ENCODE measurements at regions not wholly inside any gene's neighbourhood (a gene's known extent, or its start where the extent isn't known, plus 50 kb on each side); places are given as distances from the start of the nearest gene placed in this dataset.
"Not testable (repeated sequence)": the region's sequence is repeated elsewhere in the genome, so short reads cannot be mapped to it uniquely, and the experiment has no call there.

DNA sequence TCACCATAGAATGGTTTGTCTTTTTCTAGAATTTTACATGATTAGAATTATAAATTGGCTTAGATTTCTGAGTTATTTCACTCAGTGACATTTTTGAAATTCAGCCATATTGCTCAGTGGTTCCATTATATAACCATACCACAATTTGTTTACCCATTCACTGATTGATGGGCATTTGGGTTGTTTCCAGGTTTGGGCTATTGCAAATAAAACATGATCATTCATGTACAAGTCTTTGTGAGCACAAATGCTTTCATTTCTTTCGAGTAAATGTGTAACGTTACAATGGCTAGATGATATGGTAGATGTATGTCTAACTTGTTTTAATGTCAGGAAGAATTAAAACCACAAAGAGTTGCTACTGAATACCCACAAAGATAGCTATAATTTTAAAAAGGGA is 279.9 kb upstream of the TARS1 start:
- DNase-seq, result no peak

DNA sequence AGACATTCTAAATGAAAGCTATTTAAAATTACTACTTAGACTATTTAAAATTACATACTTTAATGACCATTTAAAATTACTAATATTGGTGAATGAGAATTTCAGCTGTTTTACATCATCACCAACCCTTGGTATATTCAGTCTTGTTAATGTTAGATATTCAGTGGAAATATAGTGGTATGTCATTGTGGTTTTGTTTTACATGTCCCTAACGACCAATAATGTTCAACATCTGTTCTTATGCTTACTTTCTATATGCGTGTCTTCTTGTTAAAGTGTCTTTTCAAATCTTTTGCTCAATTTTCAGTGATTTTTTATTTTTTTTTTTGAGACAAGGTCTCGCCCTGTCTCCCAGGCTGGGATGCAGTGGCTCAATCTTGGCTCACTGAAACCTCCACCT is 279.3 kb upstream of the TARS1 start:
- no peak for DNase-seq

DNA sequence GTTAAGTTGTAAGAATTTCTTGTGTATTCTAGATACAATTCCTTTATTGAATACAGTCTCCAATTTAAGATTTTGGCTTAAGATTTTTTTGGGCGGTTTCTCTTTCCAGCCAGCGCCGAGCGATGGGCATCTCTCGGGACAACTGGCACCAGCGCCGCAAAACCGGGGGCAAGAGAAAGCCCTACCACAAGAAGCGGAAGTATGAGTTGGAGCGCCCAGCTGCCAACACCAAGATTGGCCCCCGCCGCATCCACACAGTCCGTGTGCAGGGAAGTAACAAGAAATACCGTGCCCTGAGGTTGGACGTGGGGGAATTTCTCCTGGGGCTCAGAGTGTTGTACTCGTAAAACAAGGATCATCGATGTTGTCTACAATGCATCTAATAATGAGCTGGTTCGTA is 278.7 kb upstream of the TARS1 start:
- no peak for DNase-seq

DNA sequence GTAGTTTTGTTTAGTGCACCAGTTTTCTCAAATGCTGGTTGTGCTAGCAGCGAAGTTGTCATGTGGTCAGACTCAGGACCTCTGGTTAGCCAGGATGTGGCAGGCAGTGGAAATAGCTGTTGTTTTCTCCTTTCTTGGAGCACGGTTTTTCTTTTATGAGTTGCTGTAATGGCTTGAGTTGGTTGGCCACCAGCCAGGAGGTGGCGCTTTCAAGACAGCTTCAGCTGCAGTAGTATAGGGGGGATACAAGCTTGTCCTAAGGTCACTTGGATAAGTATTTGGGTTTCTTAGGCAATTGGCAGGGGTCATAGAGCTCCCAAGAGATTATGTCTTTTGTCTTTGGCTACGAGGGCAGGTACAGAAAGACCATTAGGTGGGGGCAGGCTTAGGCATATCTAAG is 274.2 kb upstream of the TARS1 start:
- DNase-seq, result no peak

DNA sequence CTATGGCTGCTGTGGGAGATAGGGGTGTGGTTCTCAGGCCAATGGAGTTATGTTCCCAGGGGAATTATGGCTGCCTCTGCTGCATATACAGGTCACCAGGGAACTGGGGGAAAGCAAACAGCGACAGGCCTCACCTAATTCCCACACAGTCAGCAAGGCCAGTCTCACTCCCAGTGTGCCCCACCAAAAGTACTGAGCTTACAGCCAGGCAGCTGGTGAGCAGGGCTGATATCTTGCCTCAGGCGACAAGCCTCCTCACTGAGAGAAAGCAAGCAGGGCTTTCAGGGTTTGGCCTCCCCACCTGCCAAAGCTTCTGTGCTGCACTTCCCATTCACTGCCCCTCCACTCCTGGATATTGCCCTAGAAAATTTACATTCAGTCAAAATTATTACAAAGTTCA is 273.8 kb upstream of the TARS1 start:
- no peak for DNase-seq

DNA sequence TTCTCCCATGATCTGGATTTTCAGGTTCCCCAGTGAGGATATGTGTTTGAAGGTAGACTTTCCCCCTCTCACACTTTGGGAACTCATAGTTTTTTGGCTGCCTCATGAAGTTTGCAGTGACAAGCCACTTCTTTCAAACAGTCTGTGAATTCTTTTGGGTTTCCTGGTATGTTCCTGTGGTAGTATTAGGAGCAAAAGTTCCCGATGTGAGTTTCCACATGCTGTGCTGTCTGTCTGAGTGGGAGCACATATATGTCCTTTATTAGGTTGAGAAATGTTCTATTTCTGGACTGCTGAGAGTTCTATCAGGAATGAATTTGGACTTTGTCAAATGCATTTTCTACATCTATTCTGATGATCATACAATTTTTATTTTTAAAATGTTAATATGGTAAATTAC is 273.2 kb upstream of the TARS1 start:
- no peak for DNase-seq

DNA sequence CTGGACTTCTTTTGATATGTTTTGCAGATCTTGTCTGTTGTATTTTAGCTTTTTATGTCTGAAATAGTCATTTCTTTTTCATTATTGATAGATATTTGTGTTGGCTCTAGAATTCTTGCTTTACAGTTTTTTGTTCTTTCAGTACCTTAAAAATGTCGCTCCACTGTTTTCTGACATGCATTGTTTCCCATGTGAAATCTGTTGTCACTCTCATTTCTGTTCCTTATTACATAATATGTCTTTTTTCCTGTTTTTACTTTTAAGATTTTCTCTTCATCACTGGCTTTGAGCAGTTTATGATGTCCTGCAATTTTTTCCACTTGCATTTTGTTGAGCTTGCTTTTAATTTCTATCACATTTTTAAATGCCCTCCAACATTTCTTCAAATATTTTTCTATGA is 270.4 kb upstream of the TARS1 start:
- DNase-seq, result peak; percentile 47

DNA sequence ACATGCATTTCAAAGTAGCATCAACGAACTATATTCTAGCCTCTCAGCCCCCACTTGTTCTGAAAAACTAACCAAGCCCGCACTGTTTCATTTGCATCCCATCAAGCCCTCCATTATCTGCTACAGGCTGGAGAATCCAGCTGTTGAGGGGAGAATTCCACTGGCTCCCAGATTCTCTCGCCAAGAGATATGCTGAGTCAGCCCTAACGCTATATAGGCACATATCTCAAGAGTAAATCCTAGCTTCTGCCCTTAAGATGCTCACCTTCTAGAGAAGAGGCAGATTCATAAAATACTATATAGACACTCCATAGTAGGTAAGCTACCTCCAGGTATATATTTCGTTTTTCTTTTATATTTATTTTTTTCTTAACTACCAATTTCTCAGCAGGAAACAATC is 266.4 kb upstream of the TARS1 start:
- DNase-seq, result no peak

DNA sequence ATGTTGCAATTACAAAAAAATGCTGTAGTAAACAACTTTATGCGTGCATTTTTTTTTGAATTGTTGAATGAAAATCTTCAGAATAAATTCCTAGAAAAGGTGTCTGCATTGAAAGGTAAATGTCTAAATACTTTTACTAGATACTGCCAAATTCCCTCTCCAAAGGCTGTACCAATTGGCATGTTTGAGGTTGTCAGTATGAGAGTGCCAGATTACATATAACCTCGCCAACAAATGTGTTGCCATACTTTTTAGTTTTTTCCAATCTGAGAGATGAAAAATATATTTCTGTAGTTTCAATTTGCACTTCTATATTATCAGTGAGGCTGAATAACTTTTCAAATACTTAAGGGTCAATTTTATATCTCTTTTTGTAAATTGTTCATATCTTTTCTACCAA is 261.5 kb upstream of the TARS1 start:
- no peak for DNase-seq

DNA sequence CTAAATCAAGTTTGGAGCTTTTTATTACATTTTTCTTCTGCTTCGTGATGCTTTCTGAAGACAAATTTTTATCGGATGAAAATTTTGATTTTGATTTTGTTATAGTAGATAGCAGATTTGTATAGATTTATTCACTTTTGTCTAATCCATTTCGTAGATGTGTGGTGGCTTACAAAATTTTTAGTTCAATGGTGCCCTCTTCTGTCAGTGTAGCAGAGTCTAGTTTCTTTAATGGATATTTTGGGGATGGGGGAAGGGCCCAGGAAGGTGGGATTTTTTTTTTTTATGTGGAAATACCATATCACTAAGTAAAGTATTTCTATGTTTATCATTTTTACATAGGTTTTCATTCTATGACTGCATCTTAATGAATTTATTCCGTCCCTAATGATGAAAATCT is 259.9 kb upstream of the TARS1 start:
- DNase-seq, result peak; percentile 75

DNA sequence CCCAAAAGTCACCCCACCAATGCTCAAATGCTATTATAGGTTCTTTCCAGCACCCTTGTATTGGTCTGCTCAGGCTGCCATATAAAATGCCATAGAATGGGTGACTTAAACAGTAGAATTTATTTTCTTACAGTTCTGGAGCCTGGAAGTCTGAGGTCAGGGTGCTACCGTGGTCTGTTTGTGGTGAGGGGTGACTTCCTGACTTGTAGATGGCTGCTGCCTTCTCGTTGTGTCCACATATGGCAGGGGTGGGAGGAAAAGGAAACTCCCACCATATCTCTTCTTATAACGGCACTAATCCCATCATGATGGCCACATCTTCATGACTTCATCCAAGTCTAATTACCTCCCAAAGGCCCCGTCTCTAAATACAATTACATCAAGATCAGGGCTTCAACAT is 257.8 kb upstream of the TARS1 start:
- peak; percentile 49 for DNase-seq

DNA sequence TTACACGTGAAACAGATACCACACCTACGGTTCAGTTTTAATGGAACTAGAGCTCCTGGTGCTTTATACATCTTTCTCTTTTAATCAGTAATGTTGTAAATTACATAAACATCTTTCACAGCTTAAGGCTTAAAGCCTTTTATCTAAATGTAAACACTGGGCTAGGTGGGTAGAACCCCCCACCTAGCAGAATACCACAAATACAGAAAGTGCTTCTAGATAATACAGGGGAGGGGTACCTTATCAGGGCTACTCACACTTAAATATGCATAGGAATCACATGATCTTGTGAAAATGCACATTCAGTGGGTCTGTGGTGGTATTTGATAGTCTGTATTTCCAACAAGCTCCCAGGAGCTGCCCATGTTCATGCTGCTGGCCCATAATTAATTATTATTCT is 256.4 kb upstream of the TARS1 start:
- peak; percentile 95 for DNase-seq

DNA sequence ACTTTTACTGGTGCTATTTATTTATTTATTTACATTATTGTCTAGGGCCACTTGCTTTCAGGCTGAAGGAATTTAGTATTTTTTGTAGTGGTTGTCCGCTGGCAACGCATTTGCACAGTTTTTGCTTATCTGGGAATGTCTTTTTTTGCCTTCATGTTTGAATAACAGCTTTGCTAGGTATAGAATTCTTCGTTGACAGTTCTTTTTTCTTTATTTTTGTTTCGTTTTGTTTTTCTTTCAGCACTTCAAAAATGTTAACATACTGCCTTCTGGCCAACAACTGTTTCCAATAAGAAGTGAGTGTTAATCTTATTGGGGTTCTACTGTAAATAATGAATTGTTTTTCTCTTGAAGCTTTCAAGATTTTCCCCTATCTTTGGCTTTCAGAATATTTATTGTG is 252.7 kb upstream of the TARS1 start:
- peak; percentile 21 for DNase-seq

DNA sequence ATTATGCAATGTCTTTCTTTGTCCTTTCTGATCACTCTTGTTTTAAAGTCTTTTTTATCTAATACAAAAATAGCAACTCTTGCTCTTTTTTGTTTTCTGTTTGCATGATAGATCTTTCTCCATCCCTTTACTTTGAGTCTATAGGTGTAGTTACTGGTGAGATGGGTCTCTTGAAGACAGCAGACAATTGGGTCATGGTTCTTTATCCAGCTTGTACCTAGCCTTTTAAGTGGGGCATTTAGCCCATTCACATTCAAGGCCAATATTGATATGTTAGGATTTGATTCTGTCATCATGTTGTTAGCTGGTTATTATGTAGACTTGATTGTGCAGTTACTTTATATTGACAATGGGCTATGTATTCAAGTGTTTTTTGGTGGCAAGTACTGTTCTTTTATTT is 245.9 kb upstream of the TARS1 start:
- no peak for DNase-seq

DNA sequence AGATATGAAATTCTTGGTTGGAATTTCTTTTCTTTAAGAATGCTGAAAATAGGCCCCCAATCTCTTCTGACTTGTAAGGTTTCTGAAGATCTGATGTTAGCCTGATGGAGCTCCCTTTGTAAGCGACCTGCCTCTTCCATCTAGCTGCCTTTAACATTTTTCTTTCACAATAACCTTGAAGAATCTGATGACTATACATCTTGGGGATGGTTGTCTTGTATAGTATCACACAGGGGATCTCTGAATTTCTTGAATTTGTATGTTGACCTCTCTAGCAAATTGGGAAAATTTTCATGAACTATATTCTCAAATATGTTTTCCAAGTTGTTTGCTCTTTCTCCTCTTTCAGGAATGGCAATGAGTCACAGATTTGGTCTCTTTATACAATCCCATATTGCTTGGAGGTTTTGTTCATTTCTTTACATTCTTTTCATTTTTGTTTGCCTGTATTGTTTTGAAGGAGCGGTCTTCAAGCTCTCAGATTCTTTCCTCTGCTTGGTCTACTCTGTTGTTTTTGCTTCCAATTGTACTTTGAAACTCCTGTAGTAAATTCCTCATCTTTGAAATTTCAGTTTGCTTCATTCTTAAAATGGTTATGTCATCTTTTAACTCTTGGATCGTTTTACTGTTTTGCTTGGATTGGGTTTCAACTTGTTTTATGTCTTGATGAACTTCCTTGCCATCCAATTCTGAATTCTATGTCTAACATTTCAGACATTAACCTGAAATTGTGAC is 245.2 kb upstream of the TARS1 start:
- no peak for DNase-seq

DNA sequence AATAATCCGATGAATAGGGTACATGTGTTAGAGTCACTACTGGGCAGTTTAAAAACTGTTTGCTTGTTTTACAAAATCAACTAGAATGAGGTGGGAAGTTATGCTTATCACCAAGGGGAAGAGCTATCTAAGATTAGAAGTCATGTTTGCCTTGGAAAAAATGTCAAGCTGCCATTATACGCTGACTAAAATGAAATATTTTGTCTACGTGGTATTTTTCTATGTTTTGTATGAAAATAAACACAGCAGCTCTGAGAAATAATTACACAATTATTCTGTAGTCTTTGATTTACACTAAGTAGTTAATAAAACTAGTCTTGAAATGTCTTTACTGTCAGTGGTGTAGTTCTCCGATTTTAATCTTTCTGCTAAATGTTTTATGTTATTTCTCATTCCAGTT is 241.9 kb upstream of the TARS1 start:
- no peak for DNase-seq

DNA sequence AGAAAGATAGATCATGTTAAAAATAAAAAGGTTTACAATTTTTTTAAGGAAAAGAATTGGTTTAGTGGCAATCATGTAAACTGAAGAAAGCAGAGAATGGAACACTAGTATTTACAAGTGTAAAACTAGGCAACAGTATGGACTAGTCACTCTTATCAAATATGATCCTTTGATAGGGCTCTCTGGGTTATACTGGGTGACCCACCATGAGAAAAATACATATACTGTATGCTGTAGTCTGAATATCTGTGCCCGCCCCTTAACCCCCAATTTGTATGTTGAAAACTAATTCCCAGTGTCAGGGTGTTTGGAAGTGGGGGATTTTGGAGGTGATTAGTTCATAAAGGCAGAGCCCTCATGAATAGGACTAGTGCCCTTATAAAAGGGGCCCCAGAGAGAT is 236.8 kb upstream of the TARS1 start:
- peak; percentile 25 for DNase-seq

DNA sequence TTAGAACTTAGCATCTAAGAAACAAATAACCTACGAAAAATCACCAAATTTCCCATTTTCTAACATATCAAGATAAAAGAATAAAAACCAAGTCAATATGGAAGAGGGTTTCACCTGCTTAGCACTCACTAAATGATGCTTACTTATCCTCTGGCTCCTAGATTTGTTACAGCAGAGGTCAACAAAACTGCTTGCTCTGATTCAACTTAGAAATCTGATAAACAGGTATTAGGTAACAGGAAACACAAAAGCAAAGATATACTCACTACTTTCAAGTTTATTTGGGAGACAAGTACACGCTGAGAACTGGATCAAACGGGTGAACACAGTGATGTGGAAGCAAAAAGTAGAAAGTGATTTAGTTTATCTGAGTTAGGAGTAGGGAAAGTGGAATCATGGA is 235.7 kb upstream of the TARS1 start:
- no peak for DNase-seq

DNA sequence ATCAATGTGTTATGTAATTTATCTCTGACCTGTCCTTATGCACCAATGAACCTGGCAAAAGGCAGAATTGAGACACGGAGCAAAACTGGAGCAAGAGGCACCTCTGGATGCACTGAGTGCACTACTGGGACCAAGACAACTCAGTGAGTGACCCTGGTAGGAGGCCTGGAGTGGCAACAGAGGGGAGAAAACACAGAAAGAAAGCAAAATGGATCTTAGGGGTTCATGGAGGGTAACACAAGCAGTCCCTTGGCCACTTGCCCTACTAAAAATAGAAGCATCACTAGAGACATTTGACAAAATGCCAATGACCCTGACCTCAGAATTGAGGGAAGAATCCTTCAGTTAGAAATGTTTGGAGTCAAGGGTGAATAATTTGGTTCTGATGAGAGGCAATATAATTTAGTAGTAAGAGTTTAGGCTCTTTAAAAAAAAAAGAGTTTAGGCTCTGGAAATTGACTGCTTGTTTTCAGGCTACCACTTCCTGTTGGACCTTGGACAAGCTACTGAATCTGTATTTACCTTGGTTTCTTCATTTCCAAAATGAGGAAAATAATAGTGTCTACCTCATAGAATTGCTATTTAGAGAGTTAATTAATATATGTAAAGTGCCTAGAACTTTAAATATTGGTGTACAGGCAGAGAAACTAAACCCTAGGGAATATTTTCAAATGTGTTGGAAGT is 234.9 kb upstream of the TARS1 start:
- DNase-seq, result no peak

DNA sequence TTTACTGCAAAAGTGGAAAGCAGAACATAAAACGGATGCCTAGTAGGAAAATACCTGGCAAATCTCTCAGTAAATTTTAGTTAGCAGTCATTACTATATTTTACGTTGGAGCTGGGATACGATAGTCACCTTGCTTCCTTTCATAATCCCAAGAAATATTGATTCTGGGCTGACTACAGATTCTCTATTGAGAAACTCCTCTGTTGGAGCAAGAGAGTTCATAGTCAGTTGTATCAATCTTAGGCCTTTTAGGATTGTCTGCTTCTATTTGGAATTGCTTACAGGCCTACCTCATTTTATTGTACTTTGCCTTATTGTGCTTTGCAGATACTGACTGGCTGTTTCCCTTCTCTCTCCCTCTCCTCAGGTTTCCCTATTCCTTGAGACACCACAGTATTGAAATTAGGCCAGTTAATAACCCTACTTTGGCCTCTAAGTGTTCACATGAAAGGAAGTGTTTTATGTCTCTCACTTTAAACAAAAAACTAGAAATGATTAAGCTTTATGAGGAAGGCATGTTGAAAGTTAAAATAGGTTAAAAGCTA is 233.7 kb upstream of the TARS1 start:
- DNase-seq, result no peak

DNA sequence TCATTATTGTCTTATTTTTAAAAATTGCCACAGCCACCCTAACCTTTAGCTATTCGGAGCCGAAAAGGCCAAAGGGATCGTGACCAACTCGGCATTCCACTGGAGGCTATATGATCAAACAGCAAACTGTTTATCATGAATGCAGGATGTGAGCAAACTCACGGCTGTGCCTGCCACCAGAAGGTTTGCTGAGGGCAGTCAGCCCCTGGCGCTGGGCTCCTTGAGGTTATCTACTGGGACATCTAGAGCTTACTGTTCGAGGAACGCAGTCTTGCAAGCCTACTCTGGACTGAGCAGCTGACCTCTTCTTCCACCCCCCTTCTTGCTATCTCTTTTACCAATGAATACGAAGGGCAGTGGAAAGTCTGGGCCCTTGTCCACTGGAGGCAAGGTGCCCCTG is 231.5 kb upstream of the TARS1 start:
- DNase-seq, result no peak

DNA sequence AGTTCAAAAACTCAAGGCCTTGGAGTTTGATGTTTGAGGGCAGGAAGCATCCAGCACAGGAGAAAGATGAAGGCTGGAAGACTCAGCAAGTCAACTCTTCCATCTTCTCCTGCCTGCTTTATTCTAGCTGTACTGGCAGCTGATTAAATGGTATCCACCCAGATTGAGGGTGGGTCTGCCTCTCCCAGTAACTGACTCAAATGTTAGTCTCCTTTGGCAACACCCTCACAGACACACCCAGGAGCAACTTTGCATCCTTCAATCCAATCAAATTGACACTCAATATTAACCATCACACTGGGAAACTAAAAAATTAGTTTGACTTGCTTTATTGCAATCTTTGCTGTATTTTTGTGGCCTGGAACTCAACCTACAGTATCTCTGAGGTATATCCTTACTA is 230.5 kb upstream of the TARS1 start:
- DNase-seq, result not testable (repeated sequence)

DNA sequence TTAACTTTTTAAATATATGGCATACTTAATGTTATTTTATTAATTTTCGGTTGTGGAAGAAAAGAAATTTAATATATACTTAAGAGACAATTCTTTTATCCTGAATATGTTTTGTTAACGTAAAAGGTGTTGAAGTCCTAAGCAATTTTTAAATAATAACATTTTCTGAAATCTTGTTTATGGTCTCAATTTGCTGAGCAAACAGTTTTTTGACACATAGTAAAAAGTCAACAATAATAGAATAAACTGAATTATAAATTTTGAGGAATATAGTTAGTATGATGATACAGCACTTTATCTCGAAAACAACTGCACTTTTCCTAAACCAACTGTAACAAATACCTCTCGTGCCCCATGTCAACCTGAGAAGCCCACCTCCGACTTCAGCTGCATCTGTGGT is 229.8 kb upstream of the TARS1 start:
- no peak for DNase-seq

DNA sequence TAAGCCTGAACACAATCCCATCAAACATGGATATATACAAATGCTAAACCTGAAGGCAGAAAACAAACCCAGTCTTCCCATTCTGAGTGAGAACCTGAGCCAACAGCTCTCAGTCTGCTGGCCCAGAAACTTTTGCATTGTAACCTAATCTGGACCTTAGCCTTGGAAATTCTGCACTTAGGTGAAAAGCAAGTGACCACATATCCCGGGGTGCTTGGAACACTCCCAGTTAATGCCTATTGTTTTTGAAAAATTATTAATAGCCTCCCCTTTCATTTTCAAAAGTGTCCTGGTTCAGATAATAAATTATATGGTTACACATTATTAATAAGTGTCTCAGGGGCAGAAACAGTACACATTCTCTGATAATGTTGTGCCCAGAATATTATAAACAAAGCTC is 228.3 kb upstream of the TARS1 start:
- peak; percentile 52 for DNase-seq

DNA sequence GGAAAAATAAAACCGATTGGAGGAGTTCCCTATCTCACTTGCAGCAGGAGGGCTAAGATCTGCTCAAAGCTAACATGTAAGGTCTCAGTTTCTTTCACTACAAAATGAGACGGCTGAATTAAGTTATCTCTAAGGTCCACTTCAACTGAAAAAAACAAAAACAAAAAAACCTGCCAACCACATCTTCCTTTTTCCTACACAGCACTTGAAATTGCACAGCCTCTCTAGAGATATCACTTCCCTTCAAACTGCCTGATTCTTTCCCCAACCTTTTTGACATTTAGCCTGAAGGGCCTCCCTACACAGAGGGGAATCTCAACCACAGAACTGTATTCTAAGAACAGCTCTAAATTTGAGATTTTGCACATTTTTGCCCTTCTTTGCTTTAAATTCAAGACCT is 227.9 kb upstream of the TARS1 start:
- DNase-seq, result peak; percentile 92
